GM12872 (cell line): ENCODE measurements at regions not wholly inside any gene's neighbourhood (a gene's known extent, or its start where the extent isn't known, plus 50 kb on each side); places are given as distances from the start of the nearest gene placed in this dataset.

Source experiments
- CTCF ChIP-seq: IDR thresholded peaks from 3 replicates; pipeline ENCODE4 v1.5.1; 2011; ENCODE audit warnings: low read depth, mild to moderate bottlenecking, low read length, moderate library complexity; ENCODE audit not compliant: insufficient read depth

GRCh38 chr2:175253871-175254270 is 72.4 kb upstream of the ATP5MC3 start:
- no peak for TF ChIP-seq CTCF

GRCh38 chr2:175251425-175252041 is 70.0 kb upstream of the ATP5MC3 start:
- peak; percentile 57 for TF ChIP-seq CTCF

- TF ChIP-seq CTCF = no peak
These were observed 65.6 kb upstream of the ATP5MC3 start for GRCh38 chr2:175247159-175247558.

- no peak for TF ChIP-seq CTCF
These were observed 63.2 kb upstream of the ATP5MC3 start for GRCh38 chr2:175244697-175245096.

GRCh38 chr2:175241691-175242090 is 60.2 kb upstream of the ATP5MC3 start:
- TF ChIP-seq CTCF = no peak

GRCh38 chr2:175236930-175237329 is 55.4 kb upstream of the ATP5MC3 start:
- TF ChIP-seq CTCF = no peak

- no peak for TF ChIP-seq CTCF
These were observed 53.1 kb upstream of the ATP5MC3 start for GRCh38 chr2:175234650-175235049.
